IPS DF 19.7 (cell line): ENCODE measurements at regions not wholly inside any gene's neighbourhood (a gene's known extent, or its start where the extent isn't known, plus 50 kb on each side); places are given as distances from the start of the nearest gene placed in this dataset.

Experiments used
- DNase-seq: peaks from one replicate; pipeline ENCODE4 v3.0.0-alpha.2; 2013; ENCODE audit warnings: low read depth, low spot score

- no peak for DNase-seq
Observed at GRCh38 chr9:107700847-107701246, 211.3 kb upstream of the KLF4 start.

DNA sequence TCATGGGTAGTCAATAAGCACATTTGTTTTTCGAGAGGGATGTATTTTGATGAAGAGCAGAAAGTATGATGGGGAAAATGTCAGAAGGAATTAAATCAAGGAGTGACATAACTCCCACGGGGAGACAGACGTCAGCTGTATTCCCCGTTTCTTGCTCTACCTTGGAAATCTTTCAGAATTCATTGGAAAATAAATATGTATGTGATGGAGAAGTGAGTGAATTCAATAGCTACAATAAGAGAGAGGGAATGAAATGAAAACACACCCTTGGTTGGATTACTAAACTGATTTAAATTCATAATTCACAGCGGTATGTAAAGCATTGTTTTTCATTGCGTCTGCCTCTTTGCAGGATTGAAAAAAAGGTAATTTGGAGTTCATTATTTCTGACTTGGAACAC, 209.7 kb upstream of the KLF4 start:
- DNase-seq, result no peak

GRCh38 chr9:107698779-107699178, 209.2 kb upstream of the KLF4 start:
- DNase-seq, result no peak

DNA sequence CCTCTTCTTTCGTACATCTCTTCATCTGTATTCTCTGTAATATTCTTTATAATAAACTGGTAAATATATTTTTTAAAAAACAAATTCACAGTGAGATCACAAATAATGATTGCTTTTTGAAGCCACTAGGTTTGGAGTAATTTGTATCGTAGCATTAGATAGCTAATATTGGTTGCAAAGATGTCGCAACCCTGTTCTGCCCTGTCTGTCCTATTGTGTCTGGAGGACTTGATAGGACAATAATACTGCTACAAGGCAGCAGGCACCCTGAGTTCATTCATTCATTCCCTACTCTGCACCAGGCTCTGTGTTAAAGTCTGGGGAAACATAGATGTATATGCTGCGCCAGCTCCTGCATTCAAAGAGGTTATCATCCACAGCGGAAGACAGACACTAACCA, 206.7 kb upstream of the KLF4 start:
- no peak for DNase-seq

DNA sequence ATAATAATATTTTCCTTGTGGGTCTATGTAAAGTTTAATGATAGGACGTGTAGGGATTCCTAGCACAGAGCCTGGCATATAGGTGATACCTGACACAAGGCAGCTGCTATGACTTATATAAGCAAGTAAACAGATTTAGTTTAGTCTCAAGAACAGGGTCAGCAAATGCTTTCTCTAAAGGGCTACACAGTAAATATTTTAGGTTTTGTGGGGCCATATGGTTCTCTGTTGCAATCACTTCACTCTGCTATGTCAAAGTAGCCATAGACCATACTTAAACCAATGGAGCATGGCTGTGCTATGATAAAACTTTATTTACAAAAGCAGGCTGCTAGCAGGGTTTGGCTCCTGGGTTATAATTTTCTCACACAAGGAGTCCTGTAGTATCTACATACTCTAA, 204.8 kb upstream of the KLF4 start:
- no peak for DNase-seq

DNA sequence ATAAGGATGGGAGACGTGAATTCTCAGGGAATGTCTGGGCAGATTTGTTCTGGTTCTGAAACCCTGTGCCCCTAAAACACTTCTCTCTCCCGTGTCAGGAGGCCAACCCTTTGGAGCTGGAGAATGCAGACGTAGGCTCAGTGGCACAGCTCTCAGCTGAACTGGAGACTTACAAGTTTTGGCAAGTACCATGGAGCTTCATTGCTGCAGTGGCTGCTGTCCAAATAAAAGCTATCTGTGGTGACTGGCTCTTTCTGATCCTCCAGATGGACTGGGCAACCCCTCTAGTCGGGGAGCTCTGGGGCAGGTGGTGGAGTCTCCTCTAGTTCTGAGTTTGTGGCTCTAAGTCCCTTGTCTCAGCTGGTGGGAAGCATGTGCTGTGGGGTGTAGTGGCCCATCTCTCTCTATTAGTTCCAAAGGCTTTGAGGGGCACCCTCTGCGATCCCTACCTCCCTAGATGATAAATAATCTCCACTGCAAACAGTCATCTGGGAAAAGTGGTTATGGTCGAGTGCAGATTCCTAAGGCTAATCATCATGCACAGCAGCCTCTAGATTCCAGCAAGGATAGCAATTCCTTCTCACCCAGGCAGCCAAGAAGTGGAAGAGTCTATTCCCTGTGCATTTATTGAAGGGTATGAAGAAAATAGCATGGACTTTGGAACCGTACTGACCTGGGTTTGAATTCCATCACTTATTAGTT, 204.2 kb upstream of the KLF4 start:
- DNase-seq, result no peak

DNA sequence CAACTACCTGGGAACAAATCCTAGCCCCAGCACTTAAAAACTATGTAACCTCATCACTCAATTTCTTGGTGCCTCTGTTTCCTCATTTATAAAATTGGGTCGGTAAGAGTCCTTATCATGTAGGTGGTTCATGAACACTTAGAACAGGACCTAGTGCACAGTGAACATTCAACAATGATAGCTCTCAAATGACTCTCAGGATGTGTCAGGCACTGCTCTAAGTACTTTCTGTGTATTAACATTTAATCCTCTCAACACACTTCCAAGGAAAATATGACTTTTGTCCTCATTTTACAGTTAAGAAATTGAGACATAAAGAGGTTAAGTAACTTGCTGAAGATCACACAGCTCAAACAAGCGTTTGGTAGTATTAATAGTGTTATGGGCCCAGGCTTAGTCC, 202.1 kb upstream of the KLF4 start:
- DNase-seq, result no peak

DNA sequence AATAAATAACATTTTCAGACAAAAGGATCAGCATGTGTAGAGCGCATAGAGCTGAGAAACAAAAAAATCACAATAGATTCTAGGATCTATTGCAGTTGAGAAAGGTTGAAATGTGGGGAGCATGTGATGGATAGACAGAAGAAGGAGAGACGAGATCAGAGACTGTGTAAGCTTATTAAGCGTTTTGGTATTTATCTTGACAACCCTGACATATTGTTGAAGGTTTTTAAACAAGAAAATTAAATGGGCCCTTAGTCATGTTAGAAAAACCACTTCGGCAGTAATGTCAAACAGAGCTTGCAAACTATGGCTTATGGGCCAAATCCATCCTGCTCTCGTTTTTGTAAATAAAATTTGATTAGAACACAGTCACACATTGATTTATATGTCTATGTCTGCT, 200.5 kb upstream of the KLF4 start:
- DNase-seq, result no peak

GRCh38 chr9:107688728-107689127, 199.2 kb upstream of the KLF4 start:
- DNase-seq, result no peak

DNA sequence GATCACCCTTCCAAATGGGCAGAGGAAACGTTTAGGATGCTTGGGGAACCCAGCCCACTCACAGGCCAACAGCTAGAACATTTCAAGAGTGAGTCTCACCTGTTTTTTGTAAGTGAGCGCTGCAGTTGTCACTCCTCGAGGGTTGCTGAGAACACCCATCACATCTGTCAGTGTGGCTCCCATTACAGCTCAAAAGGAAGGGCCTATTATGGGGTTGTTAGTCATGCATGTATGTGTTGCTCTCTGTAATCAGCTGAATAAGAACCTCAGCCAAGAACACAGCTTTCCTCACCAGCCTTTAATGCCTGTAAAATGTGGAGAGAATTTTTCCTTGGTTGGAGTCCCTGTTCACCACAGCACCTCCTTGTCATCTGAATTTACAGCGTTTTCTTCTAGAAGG, 196.3 kb upstream of the KLF4 start:
- no peak for DNase-seq

- DNase-seq, result no peak
Observed at GRCh38 chr9:107685376-107685775, 195.8 kb upstream of the KLF4 start.

GRCh38 chr9:107684224-107684623, 194.7 kb upstream of the KLF4 start:
- DNase-seq, result no peak

DNA sequence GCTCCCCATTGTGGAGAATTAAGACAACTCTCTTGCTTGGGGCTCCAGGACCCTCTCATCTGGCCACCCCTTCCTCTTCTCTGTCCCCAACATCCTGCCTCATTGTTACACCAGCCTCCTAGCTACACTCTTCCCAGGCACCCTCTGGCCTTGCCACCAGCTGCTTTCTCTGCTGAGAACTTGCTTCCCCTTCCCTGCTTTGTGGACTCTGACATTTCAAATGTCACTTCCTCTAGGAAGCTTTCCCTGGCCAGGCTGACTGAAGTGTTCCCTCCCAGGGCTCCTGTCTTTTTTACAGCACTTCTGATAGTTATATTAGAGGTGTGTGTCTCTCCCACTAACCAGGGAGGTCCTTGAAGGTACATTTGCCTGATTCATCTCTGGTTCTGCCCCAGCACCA, 194.0 kb upstream of the KLF4 start:
- DNase-seq, result no peak

GRCh38 chr9:107681988-107682387, 192.4 kb upstream of the KLF4 start:
- DNase-seq, result no peak

GRCh38 chr9:107675351-107676259, 186.0 kb upstream of the KLF4 start:
- DNase-seq, result no peak

- DNase-seq, result peak; percentile 45
Observed at GRCh38 chr9:107674721-107675277, 185.2 kb upstream of the KLF4 start.

- peak; percentile 48 for DNase-seq
Observed at GRCh38 chr9:107673861-107674720, 184.5 kb upstream of the KLF4 start.

DNA sequence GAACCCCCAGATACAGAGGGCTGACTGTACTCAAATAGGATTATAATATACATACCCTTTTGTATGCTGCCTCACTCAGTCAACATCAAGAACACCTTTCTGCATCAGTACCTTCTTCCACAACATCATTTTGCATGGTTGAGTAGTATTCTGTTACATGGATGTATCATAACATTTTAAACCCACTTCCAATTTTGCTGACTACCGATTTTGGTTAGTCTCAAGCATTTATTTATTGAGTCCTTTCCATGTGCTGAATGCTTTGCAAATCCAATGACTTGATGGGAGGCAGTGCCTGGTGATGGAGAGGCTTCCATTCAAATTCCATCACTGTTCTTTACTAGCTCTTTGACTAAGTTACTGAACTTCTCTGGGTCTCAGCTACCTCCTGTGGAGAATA, 182.0 kb upstream of the KLF4 start:
- DNase-seq, result no peak

- no peak for DNase-seq
Observed at GRCh38 chr9:107669422-107669821, 179.9 kb upstream of the KLF4 start.

- no peak for DNase-seq
Observed at GRCh38 chr9:107667231-107668070, 177.9 kb upstream of the KLF4 start.

DNA sequence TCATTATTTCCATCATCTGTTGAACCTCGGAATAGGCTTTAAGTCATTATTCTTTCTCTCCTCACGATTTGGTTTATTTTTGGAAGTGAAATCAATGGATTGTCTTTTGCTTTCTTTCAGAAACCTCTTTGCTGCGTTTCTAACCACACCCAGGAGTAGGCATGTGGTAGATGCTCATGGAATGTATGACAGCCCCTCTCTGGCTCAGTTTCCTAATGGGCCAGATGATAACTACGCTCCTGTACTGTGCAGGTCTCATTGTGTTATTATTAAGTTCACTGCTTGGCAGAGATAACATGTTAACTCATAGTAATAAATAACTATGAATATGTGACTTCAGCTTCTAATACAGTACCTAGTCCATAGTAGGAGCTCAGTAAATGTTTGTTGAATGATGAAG, 175.5 kb upstream of the KLF4 start:
- DNase-seq, result no peak
